D721Med (cell line): ENCODE measurements at regions not wholly inside any gene's neighbourhood (a gene's known extent, or its start where the extent isn't known, plus 50 kb on each side); places are given as distances from the start of the nearest gene placed in this dataset.

Source experiments
- DNase-seq: peaks from one replicate; pipeline ENCODE4 v3.0.0; 2011; ENCODE audit warnings: low spot score; ENCODE audit not compliant: insufficient read length
- FAIRE-seq: peaks from 2 replicates; lab custom pipeline; 2011; peaks lifted over from hg19 to GRCh38; lab: Jason Lieb, UNC
- TF ChIP-seq, protein P1 (sequence below): IDR thresholded peaks from 2 replicates; pipeline ENCODE4 v1.5.1; 2012; ENCODE audit warnings: mild to moderate bottlenecking, control low read depth; ENCODE audit not compliant: insufficient read depth; ENCODE audit errors: missing control alignments

DNA sequence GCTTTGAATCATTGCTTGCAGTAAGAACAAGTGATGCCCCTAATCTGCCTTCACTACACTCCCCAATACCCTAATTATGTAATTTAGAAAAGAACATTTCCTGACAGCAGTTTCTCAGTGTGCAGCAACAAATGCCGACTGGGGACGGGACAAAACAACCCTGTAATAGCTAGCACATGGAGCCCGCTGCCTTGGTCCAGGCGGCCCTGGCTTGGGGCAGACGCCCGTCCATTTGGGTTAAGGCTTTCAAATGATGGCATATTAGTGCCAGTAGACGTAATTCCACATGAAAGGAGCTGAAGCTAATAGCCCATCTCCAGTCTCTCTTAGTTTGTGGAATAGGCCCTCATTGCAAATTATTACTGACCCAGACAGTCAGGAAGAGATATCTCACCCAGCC lies 150.6 kb upstream of the PITX1 start:
- DNase-seq (no peak), FAIRE-seq (no peak)
- TF ChIP-seq, protein P1, sequence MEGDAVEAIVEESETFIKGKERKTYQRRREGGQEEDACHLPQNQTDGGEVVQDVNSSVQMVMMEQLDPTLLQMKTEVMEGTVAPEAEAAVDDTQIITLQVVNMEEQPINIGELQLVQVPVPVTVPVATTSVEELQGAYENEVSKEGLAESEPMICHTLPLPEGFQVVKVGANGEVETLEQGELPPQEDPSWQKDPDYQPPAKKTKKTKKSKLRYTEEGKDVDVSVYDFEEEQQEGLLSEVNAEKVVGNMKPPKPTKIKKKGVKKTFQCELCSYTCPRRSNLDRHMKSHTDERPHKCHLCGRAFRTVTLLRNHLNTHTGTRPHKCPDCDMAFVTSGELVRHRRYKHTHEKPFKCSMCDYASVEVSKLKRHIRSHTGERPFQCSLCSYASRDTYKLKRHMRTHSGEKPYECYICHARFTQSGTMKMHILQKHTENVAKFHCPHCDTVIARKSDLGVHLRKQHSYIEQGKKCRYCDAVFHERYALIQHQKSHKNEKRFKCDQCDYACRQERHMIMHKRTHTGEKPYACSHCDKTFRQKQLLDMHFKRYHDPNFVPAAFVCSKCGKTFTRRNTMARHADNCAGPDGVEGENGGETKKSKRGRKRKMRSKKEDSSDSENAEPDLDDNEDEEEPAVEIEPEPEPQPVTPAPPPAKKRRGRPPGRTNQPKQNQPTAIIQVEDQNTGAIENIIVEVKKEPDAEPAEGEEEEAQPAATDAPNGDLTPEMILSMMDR: no peak

DNA sequence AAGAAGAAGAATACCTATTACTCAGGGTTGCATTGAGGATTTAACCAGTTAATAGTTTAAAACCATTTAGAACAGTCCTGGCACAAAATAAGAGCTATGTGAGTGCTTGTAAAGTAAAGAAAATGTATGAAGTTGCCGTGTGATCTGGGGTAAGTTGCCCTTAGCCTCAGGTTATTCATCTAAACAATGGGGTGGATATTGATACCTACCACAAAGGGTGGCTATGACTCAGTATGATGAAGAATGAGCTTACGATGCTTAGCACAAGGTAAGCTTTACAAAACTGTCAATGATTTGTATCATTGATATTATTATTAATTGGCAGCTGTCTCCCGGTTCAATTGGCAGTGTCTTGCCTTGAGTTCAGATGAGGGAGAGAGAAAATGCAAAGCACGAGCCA lies 149.4 kb upstream of the PITX1 start:
- TF ChIP-seq, protein P1: no peak
- DNase-seq (no peak), FAIRE-seq (no peak)

DNA sequence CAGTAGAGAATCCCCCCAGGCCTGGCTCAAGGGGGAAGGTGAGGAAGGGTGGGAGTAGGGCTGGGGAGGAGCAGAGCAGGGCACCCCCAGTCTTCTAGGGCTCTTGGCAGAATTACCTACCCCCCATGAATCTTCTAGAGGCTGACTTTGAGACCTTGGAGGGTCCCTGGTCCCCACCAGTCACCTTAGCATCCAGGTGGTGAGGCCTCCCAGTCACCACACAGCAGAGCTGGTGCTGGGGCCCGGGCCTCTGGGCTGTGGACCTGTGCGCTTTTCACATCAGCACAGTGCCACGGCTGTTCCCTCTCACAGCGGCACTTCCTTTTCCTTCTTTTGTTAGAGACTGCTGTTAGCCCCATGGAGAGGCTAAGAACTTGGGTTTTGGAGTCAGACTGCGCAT lies 148.6 kb upstream of the PITX1 start:
- no peak for FAIRE-seq
- TF ChIP-seq, protein P1: no peak

DNA sequence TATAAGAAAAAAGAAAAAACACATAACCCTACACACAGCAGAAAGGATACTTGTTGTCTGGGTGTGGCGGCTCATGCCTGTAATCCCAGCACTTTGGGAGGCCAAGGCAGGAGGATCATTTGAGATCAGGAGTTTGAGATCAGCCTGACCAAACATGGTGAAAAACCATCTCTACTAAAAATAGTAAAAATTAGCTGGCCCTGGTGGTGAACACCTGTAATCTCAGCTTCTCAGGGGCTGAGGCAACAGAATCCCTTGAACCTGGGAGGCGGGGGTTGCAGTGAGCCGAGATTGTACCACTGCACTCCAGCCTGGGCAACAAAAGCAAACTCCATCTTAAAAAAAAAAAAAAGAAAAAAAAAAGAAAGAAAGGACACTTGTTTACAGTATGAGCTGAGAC lies 147.6 kb upstream of the PITX1 start:
- DNase-seq (no peak), FAIRE-seq (no peak)
- TF ChIP-seq, protein P1: no peak

More for the DNA sequence above, 148.6 kb upstream of the PITX1 start:
- no peak for DNase-seq

DNA sequence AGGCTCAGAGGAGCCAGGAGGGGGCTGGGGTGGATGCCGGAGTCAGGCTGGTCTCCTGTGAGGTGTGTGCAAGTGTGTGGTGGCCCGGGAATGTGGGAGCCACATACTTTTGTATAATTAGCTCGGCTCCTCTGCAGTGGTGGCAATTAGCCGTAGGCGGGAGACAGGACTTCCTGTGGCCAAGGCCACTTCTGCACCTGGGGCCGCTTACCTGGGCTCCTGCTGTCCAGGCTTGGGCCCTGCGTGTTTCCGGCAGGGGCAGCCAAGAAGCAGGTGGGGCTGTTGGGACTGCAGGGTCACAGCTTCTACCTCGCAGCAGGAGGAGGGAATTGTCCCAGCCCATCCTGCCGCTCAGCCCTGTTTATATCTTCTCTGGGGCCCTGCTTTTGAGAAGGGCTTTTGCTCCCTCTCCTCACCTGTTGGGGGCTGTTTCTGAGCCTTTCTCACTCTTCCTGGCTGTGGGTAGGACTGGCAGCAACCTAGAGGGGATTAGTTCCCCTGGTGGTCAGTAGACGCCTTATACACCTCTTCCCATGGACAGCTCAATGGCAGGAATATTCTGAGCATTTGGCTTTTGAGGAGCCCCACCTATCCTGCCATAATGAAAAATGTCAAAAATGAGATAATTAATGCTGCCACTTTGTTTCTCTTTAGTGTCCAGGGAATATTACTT lies 145.4 kb upstream of the PITX1 start:
- FAIRE-seq: no peak
- TF ChIP-seq, protein P1: no peak
- DNase-seq: no peak

DNA sequence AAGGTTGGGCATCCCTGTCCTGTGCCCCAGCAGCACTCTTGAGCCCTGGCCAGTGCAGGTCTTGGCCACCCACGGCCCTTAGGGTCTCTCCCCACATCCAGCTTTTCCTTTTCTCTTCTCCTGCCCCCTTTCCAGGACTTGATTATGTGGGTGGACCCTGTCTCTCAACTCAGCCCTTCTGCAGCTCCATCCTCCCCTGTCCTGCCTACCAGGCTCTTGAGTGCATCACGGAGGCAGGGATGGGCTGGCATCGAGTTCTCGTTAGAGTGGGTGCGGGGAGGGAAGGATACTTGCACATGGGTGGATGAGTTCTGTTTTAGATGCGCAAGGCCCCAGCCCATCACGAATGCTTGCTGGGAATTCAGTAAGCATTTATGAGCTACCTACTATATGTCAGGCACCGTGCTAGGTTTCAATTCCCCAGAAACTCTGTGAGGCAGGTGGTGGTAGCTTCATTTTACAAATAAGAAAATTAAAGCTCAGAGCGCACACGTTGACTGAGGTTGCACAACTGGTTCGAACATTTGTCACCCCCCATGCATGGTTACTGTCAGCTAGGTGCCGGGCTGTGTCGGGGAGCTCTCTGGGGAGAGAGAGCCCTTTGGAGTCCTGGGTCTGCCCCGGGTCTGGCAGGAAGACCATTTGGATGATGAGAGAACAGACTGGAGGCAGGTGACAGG lies 144.6 kb upstream of the PITX1 start:
- FAIRE-seq (no peak), DNase-seq (no peak)

More for the DNA sequence above, 144.6 kb upstream of the PITX1 start:
- TF ChIP-seq, protein P1: no peak
